GM18517 (cell line): ENCODE measurements at regions not wholly inside any gene's neighbourhood (a gene's known extent, or its start where the extent isn't known, plus 50 kb on each side); places are given as distances from the start of the nearest gene placed in this dataset.
"Not testable (repeated sequence)": the region's sequence is repeated elsewhere in the genome, so short reads cannot be mapped to it uniquely, and the experiment has no call there.

Experiments used
- ATAC-seq: cut with Tn5 transposase; IDR thresholded peaks from one replicate; pipeline ENCODE4 v1.9.1; 2021; ENCODE audit warnings: mild to moderate bottlenecking, moderate library complexity; ENCODE audit not compliant: unreplicated experiment

DNA sequence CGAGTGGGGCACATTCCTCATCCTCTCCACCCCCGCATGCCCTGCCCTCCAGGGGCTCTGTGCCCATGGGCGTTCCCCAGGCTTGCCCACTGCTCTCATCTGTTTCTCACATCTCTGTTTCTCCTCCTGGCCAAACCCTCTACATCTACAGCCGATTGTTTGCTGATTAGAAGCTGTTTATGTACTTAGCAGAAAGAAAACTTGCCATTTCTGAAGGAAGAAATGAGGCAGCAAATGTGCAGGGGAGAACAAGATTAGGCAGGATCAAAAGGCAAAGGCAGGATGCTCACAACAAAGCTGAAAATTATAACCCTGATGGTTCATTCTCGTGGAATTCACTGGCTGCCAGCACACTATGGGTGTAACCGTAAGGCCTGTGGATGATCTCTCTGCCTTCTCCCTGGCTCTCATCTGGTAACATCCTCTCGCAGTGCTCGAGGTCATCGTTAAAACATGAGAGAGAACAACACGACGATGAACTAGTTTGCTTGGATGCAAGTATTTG is 111.6 kb upstream of the KLF14 start:
- ATAC-seq = no peak

DNA sequence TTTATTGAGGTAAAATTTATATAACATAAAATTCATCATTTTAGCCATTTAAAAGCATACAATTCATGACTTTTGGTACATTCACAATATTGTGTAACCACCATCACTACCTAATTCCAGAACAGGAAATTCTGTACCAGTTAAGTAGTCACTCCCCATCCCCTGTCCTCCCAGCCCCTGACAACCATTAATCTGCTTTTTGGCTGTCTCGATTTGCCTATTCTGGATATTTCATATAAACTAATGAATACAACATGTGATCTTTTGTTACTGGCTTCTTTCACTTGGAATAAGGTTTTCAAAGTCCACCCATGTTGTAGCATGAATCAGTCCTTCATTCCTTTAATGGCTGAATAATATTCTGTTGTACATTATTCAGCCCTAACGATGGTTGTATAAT is 115.6 kb upstream of the KLF14 start:
- ATAC-seq = no peak

- ATAC-seq = no peak
Observed at GRCh38 chr7:130850956-130851355, 116.9 kb upstream of the KLF14 start.

DNA sequence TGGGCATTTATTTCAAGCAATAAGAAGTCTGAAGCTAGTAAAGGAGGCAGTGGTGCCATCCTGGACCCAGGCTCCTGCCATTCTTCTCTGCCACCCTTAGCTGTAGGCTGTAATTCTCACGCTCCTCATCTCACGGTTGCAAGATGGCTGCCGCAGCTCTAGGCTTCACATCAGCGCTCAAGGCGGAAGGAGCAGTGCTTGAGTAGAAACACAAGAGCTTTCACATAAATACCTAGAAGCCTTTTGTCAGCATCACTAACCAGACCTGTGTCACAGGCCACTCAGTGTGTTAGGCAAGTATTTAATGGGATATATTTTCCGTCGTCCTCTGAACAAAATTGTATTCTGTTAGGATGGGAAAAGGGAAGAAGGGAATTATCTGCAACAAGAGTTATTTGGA is 118.9 kb upstream of the KLF14 start:
- no peak for ATAC-seq

- no peak for ATAC-seq
Observed at GRCh38 chr7:130853503-130854279, 119.7 kb upstream of the KLF14 start.

- ATAC-seq = no peak
Observed at GRCh38 chr7:130854481-130854880, 120.5 kb upstream of the KLF14 start.

- no peak for ATAC-seq
Observed at GRCh38 chr7:130856866-130857265, 122.9 kb upstream of the KLF14 start.

GRCh38 chr7:130860832-130861231 is 126.8 kb upstream of the KLF14 start:
- not testable (repeated sequence) for ATAC-seq

GRCh38 chr7:130865408-130866236 is 131.6 kb upstream of the KLF14 start:
- ATAC-seq = no peak

DNA sequence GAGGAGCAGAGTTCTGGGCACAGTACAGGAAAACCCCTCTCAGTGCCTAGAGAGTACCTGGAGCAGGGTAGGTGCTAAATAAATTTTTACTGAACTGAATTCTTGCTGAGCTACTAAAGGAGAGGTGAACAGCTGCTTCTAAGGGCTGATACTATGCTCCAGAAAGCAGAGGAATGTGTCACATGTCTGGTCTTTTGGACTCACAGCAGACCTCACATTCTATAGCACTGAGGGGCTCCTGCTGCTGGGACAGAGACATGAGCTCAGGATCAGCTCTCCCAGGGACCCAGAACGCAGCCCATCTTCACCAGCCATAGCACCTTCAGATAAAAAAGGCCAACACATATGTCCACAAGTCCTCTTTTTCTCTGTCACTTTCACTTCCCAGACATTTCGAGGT is 133.0 kb upstream of the KLF14 start:
- no peak for ATAC-seq

DNA sequence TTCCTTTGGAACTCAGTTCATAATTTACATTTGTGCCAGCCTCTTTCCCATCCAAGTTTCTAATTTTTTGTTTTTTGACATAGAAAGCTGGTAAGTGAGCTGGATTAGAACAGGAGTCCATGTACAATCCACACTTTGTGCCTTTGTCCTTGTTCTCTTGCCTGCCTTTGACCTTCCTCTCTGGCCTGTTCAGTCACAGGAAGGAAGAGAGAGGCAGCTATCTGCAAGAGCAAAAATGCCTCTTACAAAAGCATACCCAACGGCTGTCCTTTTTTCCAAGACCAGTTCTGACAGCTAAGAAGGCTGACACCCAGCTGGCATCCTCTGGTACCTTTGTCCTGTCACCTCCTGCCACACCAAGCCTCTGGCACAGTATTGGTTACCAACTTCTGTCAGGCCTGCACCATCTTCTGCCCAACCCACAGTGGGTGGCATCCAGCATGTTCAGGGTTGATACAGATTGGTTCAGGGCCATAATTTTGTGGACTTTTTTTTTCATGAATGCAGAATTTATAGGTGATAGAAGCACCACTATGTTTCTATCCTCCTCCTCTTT is 133.7 kb upstream of the KLF14 start:
- no peak for ATAC-seq

- no peak for ATAC-seq
Observed at GRCh38 chr7:130868139-130868538, 134.1 kb upstream of the KLF14 start.

GRCh38 chr7:130869918-130870317 is 135.9 kb upstream of the KLF14 start:
- no peak for ATAC-seq

DNA sequence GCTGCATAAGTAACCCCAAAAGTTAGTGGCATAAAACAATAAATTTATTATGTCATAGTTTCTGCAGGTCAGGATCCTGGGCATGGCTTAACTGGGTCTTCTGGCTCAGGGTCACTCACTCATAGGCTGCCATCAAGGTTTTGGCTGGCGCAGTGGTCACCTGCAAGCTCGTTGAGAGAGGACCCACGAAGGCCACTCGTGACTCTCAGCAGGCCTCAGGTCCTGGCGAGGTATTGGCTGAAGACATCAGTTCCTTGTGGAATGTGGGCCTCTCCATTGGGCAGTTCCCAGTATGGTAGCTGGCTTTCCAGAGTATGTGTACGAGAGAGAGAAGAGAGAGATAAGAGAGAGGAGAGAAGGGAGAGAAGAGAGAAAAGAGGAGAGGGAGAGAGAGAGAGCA is 138.3 kb upstream of the KLF14 start:
- no peak for ATAC-seq

DNA sequence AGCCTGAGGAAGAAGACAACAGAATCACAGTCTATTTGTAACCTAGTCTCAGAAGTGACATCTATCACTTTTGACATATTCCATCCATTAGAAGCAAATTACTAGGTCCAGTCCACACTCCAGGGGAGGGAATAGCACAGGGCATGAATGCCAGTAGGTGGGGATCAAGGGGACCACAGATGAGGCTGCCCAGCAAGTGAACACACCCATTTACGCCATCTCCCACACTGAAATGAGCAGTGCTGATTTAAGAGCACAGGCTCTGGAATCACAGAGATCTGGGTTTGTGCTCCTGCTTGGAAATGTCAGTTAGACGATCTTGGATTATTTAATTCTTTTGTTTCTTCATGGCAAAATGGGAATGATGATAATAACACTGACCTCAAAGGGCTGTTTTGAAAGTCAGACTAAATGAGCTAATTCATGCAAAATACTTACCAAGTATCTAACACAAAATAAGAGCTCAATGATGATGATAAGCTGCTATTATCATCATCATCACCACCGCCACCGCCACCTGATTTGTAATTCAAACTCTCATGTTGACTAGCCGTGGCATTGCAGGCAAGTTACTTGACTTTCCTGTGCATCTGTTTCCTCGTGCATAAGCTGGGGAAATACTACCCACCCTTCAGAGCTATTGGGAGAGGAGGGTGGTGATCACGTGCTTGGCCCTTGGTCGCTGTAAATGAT is 138.9 kb upstream of the KLF14 start:
- ATAC-seq = no peak

GRCh38 chr7:130874071-130874915 is 140.3 kb upstream of the KLF14 start:
- no peak for ATAC-seq

- ATAC-seq = no peak
Observed at GRCh38 chr7:130875265-130875741, 141.3 kb upstream of the KLF14 start.

GRCh38 chr7:130875901-130876300 is 141.9 kb upstream of the KLF14 start:
- ATAC-seq = no peak

DNA sequence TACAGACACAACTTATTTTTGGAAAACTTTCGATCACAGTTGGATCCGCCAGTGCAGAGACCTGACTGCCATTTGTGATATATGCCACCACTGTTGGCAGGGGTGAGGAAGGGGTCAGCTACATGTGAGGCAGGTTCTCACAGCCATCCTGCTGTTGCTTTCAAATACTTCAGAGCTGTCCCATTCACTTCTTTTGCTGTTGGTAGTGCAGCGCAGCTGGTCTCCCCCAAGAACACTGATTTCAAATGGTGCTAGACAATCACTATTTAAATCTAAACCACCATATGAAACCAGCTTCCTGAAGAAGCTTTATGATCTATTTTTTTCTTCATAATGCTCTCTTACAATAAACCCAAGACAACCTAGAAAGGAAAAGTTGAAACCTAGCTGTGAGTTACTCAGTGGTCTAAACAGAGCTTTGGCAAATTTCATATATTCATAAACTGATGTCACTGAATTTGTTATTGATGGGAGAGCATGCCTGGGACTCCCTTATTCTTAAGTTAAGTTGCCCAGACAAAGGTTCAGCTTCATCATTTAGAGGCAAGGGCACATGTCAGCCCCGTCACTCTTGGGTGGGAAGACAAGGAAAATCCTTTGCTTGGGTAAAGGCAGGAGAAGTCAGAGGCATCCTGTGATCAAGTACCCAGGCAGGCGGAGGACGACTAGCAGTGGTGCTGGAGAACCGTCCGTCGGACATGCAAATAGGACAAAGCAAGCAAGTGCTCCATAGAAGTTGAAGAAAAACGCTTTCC is 143.4 kb upstream of the KLF14 start:
- no peak for ATAC-seq

DNA sequence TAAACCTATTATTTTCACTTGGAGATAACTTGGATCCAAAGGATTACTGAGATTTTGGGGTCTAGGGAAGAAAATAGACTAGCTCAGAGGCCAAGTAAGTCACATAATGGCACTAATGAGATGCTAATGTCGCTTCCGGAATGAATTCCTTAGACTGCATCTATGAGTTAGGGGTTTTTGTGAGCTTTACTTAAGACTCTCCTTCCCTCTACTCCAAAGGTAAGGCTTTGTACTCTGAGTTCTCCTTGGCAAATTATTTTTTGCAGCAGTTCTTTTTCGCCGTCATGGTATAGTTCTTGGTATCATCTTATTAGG is 143.9 kb upstream of the KLF14 start:
- ATAC-seq = no peak
